ENCODE measurements at regions not wholly inside any gene's neighbourhood (a gene's known extent, or its start where the extent isn't known, plus 50 kb on each side); places are given as distances from the start of the nearest gene placed in this dataset.

DNA sequence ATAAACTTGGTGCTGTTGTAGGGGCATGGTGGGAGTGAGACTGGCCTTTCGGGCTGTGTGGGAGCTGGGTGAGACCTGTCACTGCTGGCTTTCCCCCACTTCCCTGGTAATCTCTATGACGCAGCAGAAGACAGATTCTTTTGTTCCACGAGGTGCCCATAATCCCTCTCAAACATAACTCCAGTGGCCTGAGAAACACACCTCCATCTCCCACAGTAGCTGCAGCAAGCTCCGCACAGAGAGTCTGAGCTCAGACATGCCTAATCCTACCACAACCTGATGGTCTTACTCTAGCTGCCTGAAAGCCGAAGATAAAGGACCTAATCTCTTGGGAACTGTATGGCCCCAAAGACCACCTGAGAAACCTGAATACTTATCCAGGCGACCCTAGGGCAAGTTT lies 225.6 kb upstream of the CRBN start:
- TF ChIP-seq ZFP36 (IDR thresholded peaks at IDR 0.05; ENCODE audit: borderline replicate concordance, partially characterized antibody) (no peak), MYC (IDR thresholded peaks at IDR 0.05; ENCODE audit: borderline replicate concordance, low read length) (no peak), HOXA7 (CRISPR knock-in tag; IDR thresholded peaks at IDR 0.05) (no peak), RFX5 (IDR thresholded peaks at IDR 0.05) (no peak), FOXS1 (CRISPR knock-in tag; IDR thresholded peaks at IDR 0.05) (no peak), NPAS2 (CRISPR knock-in tag; IDR thresholded peaks at IDR 0.05; ENCODE audit: borderline replicate concordance) (no peak), BHLHE40 (IDR thresholded peaks at IDR 0.05; ENCODE audit: low read depth, low read length) (no peak), POLR2A (IDR thresholded peaks at IDR 0.05; ENCODE audit: low read length) (no peak), FOSB (CRISPR knock-in tag; IDR thresholded peaks at IDR 0.05) (no peak), EHF (CRISPR knock-in tag; IDR thresholded peaks at IDR 0.05) (no peak)
- TF ChIP-seq, protein P1, sequence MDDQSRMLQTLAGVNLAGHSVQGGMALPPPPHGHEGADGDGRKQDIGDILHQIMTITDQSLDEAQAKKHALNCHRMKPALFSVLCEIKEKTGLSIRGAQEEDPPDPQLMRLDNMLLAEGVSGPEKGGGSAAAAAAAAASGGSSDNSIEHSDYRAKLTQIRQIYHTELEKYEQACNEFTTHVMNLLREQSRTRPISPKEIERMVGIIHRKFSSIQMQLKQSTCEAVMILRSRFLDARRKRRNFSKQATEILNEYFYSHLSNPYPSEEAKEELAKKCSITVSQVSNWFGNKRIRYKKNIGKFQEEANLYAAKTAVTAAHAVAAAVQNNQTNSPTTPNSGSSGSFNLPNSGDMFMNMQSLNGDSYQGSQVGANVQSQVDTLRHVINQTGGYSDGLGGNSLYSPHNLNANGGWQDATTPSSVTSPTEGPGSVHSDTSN (IDR thresholded peaks at IDR 0.05) = no peak
- TF ChIP-seq, protein P2, sequence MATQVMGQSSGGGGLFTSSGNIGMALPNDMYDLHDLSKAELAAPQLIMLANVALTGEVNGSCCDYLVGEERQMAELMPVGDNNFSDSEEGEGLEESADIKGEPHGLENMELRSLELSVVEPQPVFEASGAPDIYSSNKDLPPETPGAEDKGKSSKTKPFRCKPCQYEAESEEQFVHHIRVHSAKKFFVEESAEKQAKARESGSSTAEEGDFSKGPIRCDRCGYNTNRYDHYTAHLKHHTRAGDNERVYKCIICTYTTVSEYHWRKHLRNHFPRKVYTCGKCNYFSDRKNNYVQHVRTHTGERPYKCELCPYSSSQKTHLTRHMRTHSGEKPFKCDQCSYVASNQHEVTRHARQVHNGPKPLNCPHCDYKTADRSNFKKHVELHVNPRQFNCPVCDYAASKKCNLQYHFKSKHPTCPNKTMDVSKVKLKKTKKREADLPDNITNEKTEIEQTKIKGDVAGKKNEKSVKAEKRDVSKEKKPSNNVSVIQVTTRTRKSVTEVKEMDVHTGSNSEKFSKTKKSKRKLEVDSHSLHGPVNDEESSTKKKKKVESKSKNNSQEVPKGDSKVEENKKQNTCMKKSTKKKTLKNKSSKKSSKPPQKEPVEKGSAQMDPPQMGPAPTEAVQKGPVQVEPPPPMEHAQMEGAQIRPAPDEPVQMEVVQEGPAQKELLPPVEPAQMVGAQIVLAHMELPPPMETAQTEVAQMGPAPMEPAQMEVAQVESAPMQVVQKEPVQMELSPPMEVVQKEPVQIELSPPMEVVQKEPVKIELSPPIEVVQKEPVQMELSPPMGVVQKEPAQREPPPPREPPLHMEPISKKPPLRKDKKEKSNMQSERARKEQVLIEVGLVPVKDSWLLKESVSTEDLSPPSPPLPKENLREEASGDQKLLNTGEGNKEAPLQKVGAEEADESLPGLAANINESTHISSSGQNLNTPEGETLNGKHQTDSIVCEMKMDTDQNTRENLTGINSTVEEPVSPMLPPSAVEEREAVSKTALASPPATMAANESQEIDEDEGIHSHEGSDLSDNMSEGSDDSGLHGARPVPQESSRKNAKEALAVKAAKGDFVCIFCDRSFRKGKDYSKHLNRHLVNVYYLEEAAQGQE (IDR thresholded peaks at IDR 0.05) = no peak
- TF ChIP-seq, protein P3, sequence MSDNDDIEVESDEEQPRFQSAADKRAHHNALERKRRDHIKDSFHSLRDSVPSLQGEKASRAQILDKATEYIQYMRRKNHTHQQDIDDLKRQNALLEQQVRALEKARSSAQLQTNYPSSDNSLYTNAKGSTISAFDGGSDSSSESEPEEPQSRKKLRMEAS (IDR thresholded peaks at IDR 0.05) = no peak
- ChIA-PET POLR2A (no interaction called here), CTCF (no interaction called here)
- Histone ChIP-seq H3K27ac (no peak overlapping the region), H3K4me2 (no peak overlapping the region), H3K4me1 (no peaks in the 10 kb centered on the region), H3K9me3 (no peaks in the 10 kb centered on the region), H3K4me3 (no peak overlapping the region)
- no peak for DNase-seq (ENCODE audit: low read depth in 1 of 2, low spot score in 1 of 2)
- WGBS (ENCODE audit: missing lambda C conversion rate) = 15% methylated on average over 6 of the region's 6 CpGs
- no peak for ATAC-seq
- FAIRE-seq = no peak

DNA sequence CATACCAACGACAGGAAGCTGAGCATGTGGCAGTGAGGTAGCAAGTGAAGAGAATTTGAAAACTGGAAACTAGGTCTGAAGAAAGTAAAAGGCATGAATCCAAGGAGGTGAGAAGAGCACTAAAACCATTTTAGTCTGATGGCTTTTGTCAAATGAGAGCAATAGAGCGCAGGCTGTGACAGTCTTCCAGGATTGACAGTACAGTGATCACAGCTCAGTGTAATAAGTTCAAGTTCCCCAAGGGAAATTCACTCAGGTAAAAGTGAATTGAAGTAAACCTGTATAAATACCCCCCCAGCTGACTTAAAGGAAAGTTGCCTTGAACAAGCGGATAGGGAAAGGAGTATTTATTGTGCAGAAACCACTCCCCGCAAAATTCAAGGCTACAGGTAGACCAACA lies 224.2 kb upstream of the CRBN start:
- no peak for ATAC-seq
- Histone ChIP-seq H3K27ac (no peak overlapping the region), H3K4me2 (no peak overlapping the region), H3K4me1 (no peaks in the 10 kb centered on the region), H3K9me3 (no peaks in the 10 kb centered on the region), H3K4me3 (no peak overlapping the region)
- TF ChIP-seq, protein P4, sequence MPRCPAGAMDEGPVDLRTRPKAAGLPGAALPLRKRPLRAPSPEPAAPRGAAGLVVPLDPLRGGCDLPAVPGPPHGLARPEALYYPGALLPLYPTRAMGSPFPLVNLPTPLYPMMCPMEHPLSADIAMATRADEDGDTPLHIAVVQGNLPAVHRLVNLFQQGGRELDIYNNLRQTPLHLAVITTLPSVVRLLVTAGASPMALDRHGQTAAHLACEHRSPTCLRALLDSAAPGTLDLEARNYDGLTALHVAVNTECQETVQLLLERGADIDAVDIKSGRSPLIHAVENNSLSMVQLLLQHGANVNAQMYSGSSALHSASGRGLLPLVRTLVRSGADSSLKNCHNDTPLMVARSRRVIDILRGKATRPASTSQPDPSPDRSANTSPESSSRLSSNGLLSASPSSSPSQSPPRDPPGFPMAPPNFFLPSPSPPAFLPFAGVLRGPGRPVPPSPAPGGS (IDR thresholded peaks at IDR 0.05) = no peak
- TF ChIP-seq, protein P3 (IDR thresholded peaks at IDR 0.05) = no peak
- TF ChIP-seq, protein P5, sequence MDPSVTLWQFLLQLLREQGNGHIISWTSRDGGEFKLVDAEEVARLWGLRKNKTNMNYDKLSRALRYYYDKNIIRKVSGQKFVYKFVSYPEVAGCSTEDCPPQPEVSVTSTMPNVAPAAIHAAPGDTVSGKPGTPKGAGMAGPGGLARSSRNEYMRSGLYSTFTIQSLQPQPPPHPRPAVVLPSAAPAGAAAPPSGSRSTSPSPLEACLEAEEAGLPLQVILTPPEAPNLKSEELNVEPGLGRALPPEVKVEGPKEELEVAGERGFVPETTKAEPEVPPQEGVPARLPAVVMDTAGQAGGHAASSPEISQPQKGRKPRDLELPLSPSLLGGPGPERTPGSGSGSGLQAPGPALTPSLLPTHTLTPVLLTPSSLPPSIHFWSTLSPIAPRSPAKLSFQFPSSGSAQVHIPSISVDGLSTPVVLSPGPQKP (IDR thresholded peaks at IDR 0.05; ENCODE audit: low read depth, low read length) = no peak
- TF ChIP-seq CHD4 (IDR thresholded peaks at IDR 0.05; ENCODE audit: borderline replicate concordance) (no peak), ZNF302 (CRISPR knock-in tag; IDR thresholded peaks at IDR 0.05) (no peak), BHLHE40 (IDR thresholded peaks at IDR 0.05; ENCODE audit: low read depth, low read length) (no peak), POLR2AphosphoS2 (conservative IDR thresholded peaks at IDR 0.05; ENCODE audit: low read length) (no peak), NR3C1 (IDR thresholded peaks at IDR 0.05) (no peak), HDAC2 (IDR thresholded peaks at IDR 0.05) (no peak)
- no peak for DNase-seq (ENCODE audit: low read depth in 1 of 2, low spot score in 1 of 2)
- CTCF ChIA-PET = no interaction called here
- FAIRE-seq = no peak
- 3% methylated on average over 4 of the region's 4 CpGs for WGBS (ENCODE audit: missing lambda C conversion rate)
- POLR2A ChIA-PET = no interaction called here

All from A549 (cell line).